Tibial artery (tissue), 4 donors: ENCODE measurements at regions not wholly inside any gene's neighbourhood (a gene's known extent, or its start where the extent isn't known, plus 50 kb on each side); places are given as distances from the start of the nearest gene placed in this dataset.

Source experiments
- DNase-seq, 2 donors: peaks; one replicate each; pipeline ENCODE4 v3.0.0-alpha.2; 2019
- H3K27ac ChIP-seq, 2 donors: fragments of 200-600 bp; sonication (generic) in 1 of 2; 1 replicate in 1 of 2; 2 replicates in 1 of 2; pipeline ENCODE4 v1.5.1; 2018 to 2019; ENCODE audit warnings: mild to moderate bottlenecking in 1 of 2
- H3K27me3 ChIP-seq, 2 donors: fragments of 200-600 bp; sonication (generic) in 1 of 2; one replicate each; pipeline versions ENCODE4 v1.5.1 to v1.6.0; 2016 to 2019
- H3K36me3 ChIP-seq, 3 donors: fragments of 200-600 bp; sonication (generic) in 2 of 3; one replicate each; pipeline ENCODE4 v1.5.1; 2016 to 2019; ENCODE audit warnings: mild to moderate bottlenecking in 2 of 3
- H3K4me1 ChIP-seq, 4 donors: fragments of 200-600 bp; sonication (generic) in 2 of 4; 1 replicate in 3 of 4; 2 replicates in 1 of 4; pipeline ENCODE4 v1.5.1; 2016 to 2019
- H3K4me3 ChIP-seq, 2 donors: fragments of 200-600 bp; sonication (generic) in 1 of 2; 1 replicate in 1 of 2; 2 replicates in 1 of 2; pipeline ENCODE4 v1.5.1; 2018 to 2019; ENCODE audit warnings: mild to moderate bottlenecking in 2 of 2
- H3K9me3 ChIP-seq, 3 donors: fragments of 200-600 bp; sonication (generic) in 1 of 3; one replicate each; pipeline ENCODE4 v1.5.1; 2016 to 2019
- CTCF ChIP-seq, 2 experiments: fragments of 200-600 bp in 1 of 2; fragments of 450-650 bp in 1 of 2; IDR thresholded peaks; one replicate each; pipeline ENCODE4 v1.5.1; 2017 to 2019; ENCODE audit warnings: antibody characterized with exemption in 2 of 2, mild to moderate bottlenecking in 1 of 2, moderate library complexity in 1 of 2
- intact Hi-C: fragments of 100-400 bp; cut with DNase I; formaldehyde crosslinking; loops from one replicate; pipeline ENCODE4 v1.15.0; 2023; ENCODE audit warnings: low total_unique reads

GRCh38 chr12:3336606-3337311 is 154.2 kb upstream of the PRMT8 start:
- Histone ChIP-seq H3K27ac (no peak overlapping the region), H3K36me3 (no peaks in the 10 kb centered on the region), H3K27me3 (peaks cover 0 to 40% of the 10 kb centered on the region in 2 donors), H3K4me3 (no peak overlapping the region), H3K4me1 (peaks cover 0 to 4% (median 0%) of the 10 kb centered on the region in 4 donors), H3K9me3 (no peaks in the 10 kb centered on the region)
- intact Hi-C loops: no loop called here
- peak in 1 of 2 donors; percentile 39 for DNase-seq
- no peak for TF ChIP-seq CTCF (IDR thresholded peaks at IDR 0.05)

DNA sequence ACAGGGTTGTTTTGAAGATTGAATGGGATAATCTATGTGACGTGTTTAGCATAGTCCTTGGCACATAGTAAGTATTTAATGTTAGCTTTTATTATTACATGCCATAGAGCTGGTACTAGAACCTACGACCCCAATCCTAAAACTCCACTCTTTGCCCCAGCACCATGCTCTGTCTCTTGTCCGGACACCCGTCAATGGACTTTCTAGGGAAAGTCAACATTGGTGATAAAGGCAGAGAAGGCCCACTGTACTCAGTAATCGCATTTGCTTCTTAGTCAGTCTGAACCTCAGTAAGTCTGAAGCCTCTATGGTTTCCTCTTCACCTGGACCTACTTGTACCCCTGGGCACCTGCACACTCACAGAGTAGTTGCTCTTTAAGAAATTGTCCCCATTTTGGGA is 153.1 kb upstream of the PRMT8 start:
- Histone ChIP-seq H3K4me3 (no peak overlapping the region), H3K27ac (no peak overlapping the region), H3K9me3 (no peaks in the 10 kb centered on the region), H3K4me1 (peaks cover 0 to 5% (median 0%) of the 10 kb centered on the region in 4 donors), H3K27me3 (peaks cover 0 to 52% of the 10 kb centered on the region in 2 donors), H3K36me3 (no peaks in the 10 kb centered on the region)
- no peak for DNase-seq
- intact Hi-C loops: no loop called here
- no peak for TF ChIP-seq CTCF (IDR thresholded peaks at IDR 0.05)

DNA sequence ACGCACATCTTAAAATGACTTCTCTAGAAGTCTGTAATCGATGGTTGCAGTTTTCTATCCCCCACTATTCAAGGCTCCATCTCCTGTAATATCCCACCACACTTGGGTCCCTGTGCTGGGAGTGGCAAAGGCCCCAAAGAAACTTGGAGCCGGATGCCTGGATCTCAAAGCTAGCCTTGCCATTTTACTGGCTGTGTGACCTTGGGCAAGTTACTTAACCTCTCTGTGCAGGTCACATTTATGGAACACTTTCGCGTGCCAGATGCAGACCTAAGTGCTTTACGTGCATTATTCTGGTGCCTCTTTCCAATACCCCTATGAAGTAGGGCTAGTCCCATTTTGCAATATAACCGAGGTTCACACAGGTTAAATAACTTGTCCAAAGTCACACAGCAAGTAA is 151.8 kb upstream of the PRMT8 start:
- intact Hi-C loops: no loop called here

DNA sequence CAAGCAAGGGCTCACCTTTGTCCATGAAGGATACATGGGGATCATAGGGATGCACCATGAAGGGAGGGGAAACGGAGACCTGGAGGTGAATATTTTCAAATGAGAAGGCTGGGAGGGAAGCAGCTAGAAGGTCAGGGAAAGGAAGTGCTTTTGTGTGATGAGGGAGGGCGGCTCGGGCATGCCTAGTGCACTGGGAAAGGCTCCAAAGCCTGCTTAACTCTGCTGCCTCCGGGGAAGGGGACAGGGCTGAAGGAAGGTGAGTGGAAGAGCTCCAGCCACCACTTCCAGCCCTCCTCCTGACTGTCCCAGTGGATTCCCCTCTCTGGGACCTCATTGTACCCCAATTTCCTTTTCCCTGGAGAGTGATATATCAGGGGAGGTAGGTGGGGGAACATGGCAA is 149.4 kb upstream of the PRMT8 start:
- Histone ChIP-seq H3K36me3 (no peaks in the 10 kb centered on the region), H3K4me3 (no peak overlapping the region), H3K27me3 (peaks cover 0 to 47% of the 10 kb centered on the region in 2 donors), H3K9me3 (no peaks in the 10 kb centered on the region), H3K4me1 (peaks cover 0 to 5% (median 0%) of the 10 kb centered on the region in 4 donors), H3K27ac (no peak overlapping the region)
- TF ChIP-seq CTCF (IDR thresholded peaks at IDR 0.05): no peak
- DNase-seq: no peak
- intact Hi-C loops: no loop called here

More for the DNA sequence above, 151.8 kb upstream of the PRMT8 start:
- peaks cover 0 to 5% (median 0%) of the 10 kb centered on the region in 4 donors for H3K4me1 ChIP-seq
- H3K27me3 ChIP-seq: peaks cover 0 to 58% of the 10 kb centered on the region in 2 donors
- H3K36me3 ChIP-seq: no peaks in the 10 kb centered on the region
- no peaks in the 10 kb centered on the region for H3K9me3 ChIP-seq
- DNase-seq: no peak
- no peak overlapping the region for H3K4me3 ChIP-seq
- no peak overlapping the region for H3K27ac ChIP-seq
- TF ChIP-seq CTCF (IDR thresholded peaks at IDR 0.05): no peak

GRCh38 chr12:3342051-3342450 is 149.0 kb upstream of the PRMT8 start:
- H3K36me3 ChIP-seq: no peaks in the 10 kb centered on the region
- DNase-seq: no peak
- H3K9me3 ChIP-seq: no peaks in the 10 kb centered on the region
- H3K4me1 ChIP-seq: peaks cover 0 to 5% (median 0%) of the 10 kb centered on the region in 4 donors
- H3K27me3 ChIP-seq: peaks cover 0 to 47% of the 10 kb centered on the region in 2 donors
- H3K4me3 ChIP-seq: no peak overlapping the region
- no peak overlapping the region for H3K27ac ChIP-seq
- TF ChIP-seq CTCF (IDR thresholded peaks at IDR 0.05): no peak
- intact Hi-C loops: no loop called here
